ENCODE measurements at regions not wholly inside any gene's neighbourhood (a gene's known extent, or its start where the extent isn't known, plus 50 kb on each side); places are given as distances from the start of the nearest gene placed in this dataset.

GRCh38 chr22:48749555-48750227 is 1078.0 kb downstream of the BRD1 start:
- DNase-seq (ENCODE audit: low spot score) (no peak), ATAC-seq (ENCODE audit: insufficient number of reproducible peaks, low FRiP score, low read depth) (no peak)
- H3K27me3 ChIP-seq (replicated peaks; ENCODE audit: insufficient read depth): no peaks in the 10 kb centered on the region
- no peaks in the 10 kb centered on the region for H3K4me1 ChIP-seq (ENCODE audit: control insufficient read depth in 1 of 2, low read depth in 2 of 2)
- no peaks in the 10 kb centered on the region for H3K9me3 ChIP-seq
- no peak for TF ChIP-seq CTCF (IDR thresholded peaks at IDR 0.05)
- H3K36me3 ChIP-seq: no peaks in the 10 kb centered on the region
- H3K4me3 ChIP-seq: no peak overlapping the region
- no peak overlapping the region for H3K27ac ChIP-seq

GRCh38 chr22:48748860-48749554 is 1078.7 kb downstream of the BRD1 start:
- Histone ChIP-seq H3K27me3 (replicated peaks; ENCODE audit: insufficient read depth) (no peaks in the 10 kb centered on the region), H3K9me3 (no peaks in the 10 kb centered on the region), H3K4me3 (no peak overlapping the region), H3K36me3 (no peaks in the 10 kb centered on the region), H3K27ac (no peak overlapping the region), H3K4me1 (ENCODE audit: control insufficient read depth in 1 of 2, low read depth in 2 of 2) (no peaks in the 10 kb centered on the region)
- DNase-seq (ENCODE audit: low spot score): no peak
- no peak for TF ChIP-seq CTCF (IDR thresholded peaks at IDR 0.05)
- ATAC-seq (ENCODE audit: insufficient number of reproducible peaks, low FRiP score, low read depth): no peak

- Histone ChIP-seq H3K36me3 (no peaks in the 10 kb centered on the region), H3K9me3 (no peaks in the 10 kb centered on the region), H3K4me3 (no peak overlapping the region), H3K27ac (no peak overlapping the region), H3K4me1 (ENCODE audit: control insufficient read depth in 1 of 2, low read depth in 2 of 2) (no peaks in the 10 kb centered on the region), H3K27me3 (replicated peaks; ENCODE audit: insufficient read depth) (no peaks in the 10 kb centered on the region)
- DNase-seq (ENCODE audit: low spot score) (no peak), ATAC-seq (ENCODE audit: insufficient number of reproducible peaks, low FRiP score, low read depth) (no peak)
- no peak for TF ChIP-seq CTCF (IDR thresholded peaks at IDR 0.05)
Observed at GRCh38 chr22:48748113-48748859, 1079.4 kb downstream of the BRD1 start.

- H3K36me3 ChIP-seq: no peaks in the 10 kb centered on the region
- no peak overlapping the region for H3K27ac ChIP-seq
- ATAC-seq (ENCODE audit: insufficient number of reproducible peaks, low FRiP score, low read depth) (no peak), DNase-seq (ENCODE audit: low spot score) (no peak)
- H3K4me1 ChIP-seq (ENCODE audit: control insufficient read depth in 1 of 2, low read depth in 2 of 2): no peaks in the 10 kb centered on the region
- H3K9me3 ChIP-seq: no peaks in the 10 kb centered on the region
- no peak for TF ChIP-seq CTCF (IDR thresholded peaks at IDR 0.05)
- no peak overlapping the region for H3K4me3 ChIP-seq
- no peaks in the 10 kb centered on the region for H3K27me3 ChIP-seq (replicated peaks; ENCODE audit: insufficient read depth)
Observed at GRCh38 chr22:48746789-48747425, 1080.8 kb downstream of the BRD1 start.
